ENCODE measurements at regions not wholly inside any gene's neighbourhood (a gene's known extent, or its start where the extent isn't known, plus 50 kb on each side); places are given as distances from the start of the nearest gene placed in this dataset.
"Not testable (repeated sequence)": the region's sequence is repeated elsewhere in the genome, so short reads cannot be mapped to it uniquely, and the experiment has no call there.

DNA sequence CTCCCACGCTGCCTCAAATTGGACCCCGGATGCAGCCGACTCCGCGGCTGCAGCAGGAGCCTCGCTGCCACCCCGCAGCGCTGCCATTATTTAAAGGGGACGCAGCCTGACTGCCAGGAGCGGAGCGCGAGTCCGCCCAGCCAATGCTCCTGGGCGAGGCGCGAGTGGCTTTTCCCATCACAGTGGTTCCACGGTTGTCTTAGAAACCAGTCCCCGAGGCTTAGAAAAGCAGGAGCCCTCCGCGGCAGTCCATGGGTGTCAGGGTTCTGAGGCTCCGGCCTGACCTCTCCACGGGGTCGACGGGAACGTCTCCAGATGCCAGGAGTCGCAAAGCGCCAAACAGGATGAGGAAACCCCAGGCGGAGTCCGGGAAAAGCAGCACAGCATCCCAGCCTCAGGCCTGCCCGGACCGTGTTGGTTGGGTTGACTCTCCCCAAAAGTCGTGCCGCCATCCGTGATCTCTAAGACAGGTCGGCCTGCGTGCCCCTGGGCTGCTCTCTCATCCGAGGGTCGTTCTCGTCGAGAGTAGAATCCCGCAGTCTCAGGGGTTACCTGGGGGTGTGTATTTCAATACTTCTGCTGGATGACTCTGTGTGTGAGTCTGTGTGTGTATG lies 975.8 kb upstream of the DEFB115 start:
- intact Hi-C loops (cut with DNase I) = no loop called here
- Histone ChIP-seq H3K36me3 (no peaks in the 10 kb centered on the region), H3K27ac (no peak overlapping the region), H3K27me3 (no peaks in the 10 kb centered on the region), H3K4me1 (peaks cover 0 to 27% (median 0%) of the 10 kb centered on the region in 3 donors), H3K9me3 (no peaks in the 10 kb centered on the region), H3K4me3 (peak overlapping the region in 1 of 4 donors; percentile 9)
- WGBS, 2 donors = 78% methylated on average over 4 of the region's 41 CpGs; no CpG with 5 or more reads in 1 of the 2 donors
- TF ChIP-seq, protein P1, sequence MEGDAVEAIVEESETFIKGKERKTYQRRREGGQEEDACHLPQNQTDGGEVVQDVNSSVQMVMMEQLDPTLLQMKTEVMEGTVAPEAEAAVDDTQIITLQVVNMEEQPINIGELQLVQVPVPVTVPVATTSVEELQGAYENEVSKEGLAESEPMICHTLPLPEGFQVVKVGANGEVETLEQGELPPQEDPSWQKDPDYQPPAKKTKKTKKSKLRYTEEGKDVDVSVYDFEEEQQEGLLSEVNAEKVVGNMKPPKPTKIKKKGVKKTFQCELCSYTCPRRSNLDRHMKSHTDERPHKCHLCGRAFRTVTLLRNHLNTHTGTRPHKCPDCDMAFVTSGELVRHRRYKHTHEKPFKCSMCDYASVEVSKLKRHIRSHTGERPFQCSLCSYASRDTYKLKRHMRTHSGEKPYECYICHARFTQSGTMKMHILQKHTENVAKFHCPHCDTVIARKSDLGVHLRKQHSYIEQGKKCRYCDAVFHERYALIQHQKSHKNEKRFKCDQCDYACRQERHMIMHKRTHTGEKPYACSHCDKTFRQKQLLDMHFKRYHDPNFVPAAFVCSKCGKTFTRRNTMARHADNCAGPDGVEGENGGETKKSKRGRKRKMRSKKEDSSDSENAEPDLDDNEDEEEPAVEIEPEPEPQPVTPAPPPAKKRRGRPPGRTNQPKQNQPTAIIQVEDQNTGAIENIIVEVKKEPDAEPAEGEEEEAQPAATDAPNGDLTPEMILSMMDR (IDR thresholded peaks at IDR 0.05) = no peak
- no peak for TF ChIP-seq POLR2A (IDR thresholded peaks at IDR 0.05)
- DNase-seq = no peak

- H3K36me3 ChIP-seq; DNase-seq; intact Hi-C loops (cut with DNase I); H3K27me3 ChIP-seq; H3K9me3 ChIP-seq: not testable (repeated sequence)
- Histone ChIP-seq H3K27ac (peak overlapping the region in 3 of 4 donors; percentile 16 to 52 (median 27)), H3K4me3 (peak overlapping the region in 3 of 4 donors; percentile 31 to 53 (median 36)), H3K4me1 (peaks cover 0 to 30% (median 0%) of the 10 kb centered on the region in 3 donors)
- 37 to 74% methylated on average over 14 to 23 of the region's 47 CpGs for WGBS, 2 donors
Measured at GRCh38 chr20:30283476-30284280, 973.8 kb upstream of the DEFB115 start.

- Histone ChIP-seq H3K27me3 (no peaks in the 10 kb centered on the region), H3K9me3 (no peaks in the 10 kb centered on the region), H3K36me3 (no peaks in the 10 kb centered on the region), H3K4me3 (peak overlapping the region in 3 of 4 donors; percentile 31 to 53 (median 36)), H3K4me1 (peaks cover 0 to 35% (median 0%) of the 10 kb centered on the region in 3 donors), H3K27ac (peak overlapping the region in 1 of 4 donors; percentile 52)
- no peak for DNase-seq
- TF ChIP-seq, protein P1 (IDR thresholded peaks at IDR 0.05) = no peak
- TF ChIP-seq POLR2A (IDR thresholded peaks at IDR 0.05) = no peak
- 61 to 73% methylated on average over 11 to 13 of the region's 33 CpGs for WGBS, 2 donors
- intact Hi-C loops (cut with DNase I) = no loop called here
Measured at GRCh38 chr20:30284281-30284905, 973.1 kb upstream of the DEFB115 start.

DNA sequence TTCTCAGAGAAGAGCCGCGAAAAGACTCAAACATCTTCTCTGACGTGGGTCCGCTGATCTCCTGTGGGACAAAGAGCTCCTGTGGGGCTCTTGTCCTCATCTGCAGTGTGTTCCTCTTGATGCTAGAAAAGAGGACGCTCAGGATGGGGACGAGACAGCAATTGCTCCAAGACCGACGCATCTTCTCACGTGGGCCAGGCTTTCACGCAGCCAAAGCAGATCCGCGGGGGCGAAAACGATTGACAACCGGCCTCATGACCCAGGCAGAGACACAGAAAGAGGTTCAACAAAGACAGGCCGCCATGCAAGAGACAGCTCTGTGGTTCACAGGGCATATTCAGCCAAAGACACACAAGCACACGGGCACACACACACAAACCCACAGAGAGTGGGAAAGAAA lies 971.8 kb upstream of the DEFB115 start:
- Histone ChIP-seq H3K36me3 (no peaks in the 10 kb centered on the region), H3K4me3 (no peak overlapping the region), H3K4me1 (peaks cover 0 to 47% (median 0%) of the 10 kb centered on the region in 3 donors), H3K9me3 (no peaks in the 10 kb centered on the region), H3K27me3 (no peaks in the 10 kb centered on the region), H3K27ac (no peak overlapping the region)
- TF ChIP-seq, protein P1 (IDR thresholded peaks at IDR 0.05) = no peak
- TF ChIP-seq POLR2A (IDR thresholded peaks at IDR 0.05) = no peak
- 82 to 94% methylated on average over 9 to 17 of the region's 17 CpGs for WGBS, 2 donors
- no peak for DNase-seq
- intact Hi-C loops (cut with DNase I) = no loop called here

- intact Hi-C loops (cut with DNase I) = no loop called here
Measured at GRCh38 chr20:30286157-30286556, 971.3 kb upstream of the DEFB115 start.

GRCh38 chr20:30287459-30287858 lies 970.0 kb upstream of the DEFB115 start:
- DNase-seq; H3K27ac ChIP-seq; H3K9me3 ChIP-seq; H3K27me3 ChIP-seq; H3K36me3 ChIP-seq; H3K4me3 ChIP-seq; intact Hi-C loops (cut with DNase I): not testable (repeated sequence)
- WGBS, 2 donors = 85 to 89% methylated on average over 11 to 14 of the region's 22 CpGs
- peaks cover 0 to 46% (median 0%) of the 10 kb centered on the region in 3 donors for H3K4me1 ChIP-seq

More at GRCh38 chr20:30286157-30286556, 971.3 kb upstream of the DEFB115 start:
- no peak for DNase-seq
- Histone ChIP-seq H3K27ac (no peak overlapping the region), H3K4me3 (no peak overlapping the region), H3K4me1 (peaks cover 0 to 52% (median 0%) of the 10 kb centered on the region in 3 donors), H3K27me3 (no peaks in the 10 kb centered on the region), H3K36me3 (no peaks in the 10 kb centered on the region), H3K9me3 (no peaks in the 10 kb centered on the region)
- TF ChIP-seq POLR2A (IDR thresholded peaks at IDR 0.05) = no peak
- TF ChIP-seq, protein P1 (IDR thresholded peaks at IDR 0.05) = peak in 1 of 6 experiments; percentile 23
- WGBS, 2 donors = 78 to 90% methylated on average over 15 of the region's 15 CpGs
